Lower leg skin (tissue), 3 donors: ENCODE measurements at regions not wholly inside any gene's neighbourhood (a gene's known extent, or its start where the extent isn't known, plus 50 kb on each side); places are given as distances from the start of the nearest gene placed in this dataset.

Experiments used
- CTCF ChIP-seq, 3 donors: fragments of 450-650 bp; IDR thresholded peaks; one replicate each; pipeline ENCODE4 v1.5.1; 2016; ENCODE audit warnings: antibody characterized with exemption in 3 of 3, mild to moderate bottlenecking in 3 of 3, moderate library complexity in 2 of 3
- POLR2A ChIP-seq, 2 donors: fragments of 450-650 bp; IDR thresholded peaks; one replicate each; pipeline ENCODE4 v1.6.1; 2016 to 2017; ENCODE audit warnings: antibody characterized with exemption in 2 of 2, mild to moderate bottlenecking in 1 of 2, moderate library complexity in 1 of 2

- TF ChIP-seq CTCF (IDR thresholded peaks at IDR 0.05) (no peak), POLR2A (IDR thresholded peaks at IDR 0.05) (no peak)
Observed at GRCh38 chr13:73975767-73976166, 158.4 kb downstream of the KLF12 start.
